ENCODE measurements at regions not wholly inside any gene's neighbourhood (a gene's known extent, or its start where the extent isn't known, plus 50 kb on each side); places are given as distances from the start of the nearest gene placed in this dataset.

GRCh38 chr1:164360265-164360664 is 198.7 kb upstream of the PBX1 start:
- TF ChIP-seq POLR2A (IDR thresholded peaks at IDR 0.05) = no peak
- TF ChIP-seq CTCF (IDR thresholded peaks at IDR 0.05) = no peak
